ENCODE measurements at regions not wholly inside any gene's neighbourhood (a gene's known extent, or its start where the extent isn't known, plus 50 kb on each side); places are given as distances from the start of the nearest gene placed in this dataset.
"Not testable (repeated sequence)": the region's sequence is repeated elsewhere in the genome, so short reads cannot be mapped to it uniquely, and the experiment has no call there.

GRCh38 chr2:184326066-184326465, 272.3 kb upstream of the ZNF804A start:
- Histone ChIP-seq H3K27me3 (ENCODE audit: control insufficient read depth, insufficient read depth, low read length, poor library complexity, severe bottlenecking) (no peaks in the 10 kb centered on the region), H3K27ac (ENCODE audit: insufficient read depth, low read depth, low read length, poor library complexity, severe bottlenecking) (no peak overlapping the region), H3K9me3 (ENCODE audit: control insufficient read depth, low read length) (no peaks in the 10 kb centered on the region), H3K4me1 (ENCODE audit: control insufficient read depth, insufficient read depth, low read length) (no peaks in the 10 kb centered on the region), H3K36me3 (ENCODE audit: control insufficient read depth, insufficient read depth, low read length) (no peaks in the 10 kb centered on the region), H3K4me3 (ENCODE audit: insufficient read depth, low read depth, low read length) (no peak overlapping the region)
- 100% methylated on average over 2 of the region's 2 CpGs for WGBS, 2 experiments

- H3K4me3 ChIP-seq (ENCODE audit: insufficient read depth, low read depth, low read length) = not testable (repeated sequence)
- WGBS, 2 experiments = 90% methylated on average over 30 of the region's 30 CpGs
Measured at GRCh38 chr2:184327805-184328204, 270.5 kb upstream of the ZNF804A start.

GRCh38 chr2:184330561-184330960, 267.8 kb upstream of the ZNF804A start:
- 90 to 94% methylated on average over 18 of the region's 18 CpGs for WGBS, 2 experiments
- H3K4me1 ChIP-seq (ENCODE audit: control insufficient read depth, insufficient read depth, low read length); H3K9me3 ChIP-seq (ENCODE audit: control insufficient read depth, low read length); H3K27ac ChIP-seq (ENCODE audit: insufficient read depth, low read depth, low read length, poor library complexity, severe bottlenecking); H3K27me3 ChIP-seq (ENCODE audit: control insufficient read depth, insufficient read depth, low read length, poor library complexity, severe bottlenecking); H3K36me3 ChIP-seq (ENCODE audit: control insufficient read depth, insufficient read depth, low read length); H3K4me3 ChIP-seq (ENCODE audit: insufficient read depth, low read depth, low read length): not testable (repeated sequence)

More at GRCh38 chr2:184327805-184328204, 270.5 kb upstream of the ZNF804A start:
- H3K27me3 ChIP-seq (ENCODE audit: control insufficient read depth, insufficient read depth, low read length, poor library complexity, severe bottlenecking); H3K4me1 ChIP-seq (ENCODE audit: control insufficient read depth, insufficient read depth, low read length); H3K27ac ChIP-seq (ENCODE audit: insufficient read depth, low read depth, low read length, poor library complexity, severe bottlenecking); H3K36me3 ChIP-seq (ENCODE audit: control insufficient read depth, insufficient read depth, low read length); H3K9me3 ChIP-seq (ENCODE audit: control insufficient read depth, low read length): not testable (repeated sequence)

DNA sequence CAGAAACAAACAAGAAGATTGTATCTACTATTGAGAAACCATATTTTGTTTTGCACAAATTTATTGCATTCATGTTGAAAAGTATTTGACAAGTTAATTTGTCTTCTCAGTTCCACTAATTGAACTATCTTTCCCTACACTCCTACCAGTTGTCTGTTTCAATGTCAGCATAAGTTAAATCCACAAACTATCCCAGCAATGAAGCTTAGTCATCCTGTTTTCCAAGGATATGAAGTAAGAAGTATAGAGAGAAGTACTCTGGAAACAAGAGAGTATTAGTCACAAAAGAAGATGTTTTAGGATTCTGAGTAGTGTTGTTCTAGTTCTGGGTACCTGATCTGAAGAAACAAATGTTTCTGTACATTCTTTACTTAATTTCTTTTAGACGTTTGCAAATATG, 261.6 kb upstream of the ZNF804A start:
- H3K9me3 ChIP-seq (ENCODE audit: control insufficient read depth, low read length) = no peaks in the 10 kb centered on the region
- 56% methylated on average over 1 of the region's 1 CpG; no CpG with 5 or more reads in 1 of the 2 experiments for WGBS, 2 experiments
- H3K27me3 ChIP-seq (ENCODE audit: control insufficient read depth, insufficient read depth, low read length, poor library complexity, severe bottlenecking) = peaks cover 6% of the 10 kb centered on the region
- no peak overlapping the region for H3K4me3 ChIP-seq (ENCODE audit: insufficient read depth, low read depth, low read length)
- peaks cover 3% of the 10 kb centered on the region for H3K4me1 ChIP-seq (ENCODE audit: control insufficient read depth, insufficient read depth, low read length)
- H3K36me3 ChIP-seq (ENCODE audit: control insufficient read depth, insufficient read depth, low read length) = no peaks in the 10 kb centered on the region
- no peak overlapping the region for H3K27ac ChIP-seq (ENCODE audit: insufficient read depth, low read depth, low read length, poor library complexity, severe bottlenecking)

- Histone ChIP-seq H3K36me3 (ENCODE audit: control insufficient read depth, insufficient read depth, low read length) (no peaks in the 10 kb centered on the region), H3K4me1 (ENCODE audit: control insufficient read depth, insufficient read depth, low read length) (peaks cover 3% of the 10 kb centered on the region), H3K4me3 (ENCODE audit: insufficient read depth, low read depth, low read length) (no peak overlapping the region), H3K27me3 (ENCODE audit: control insufficient read depth, insufficient read depth, low read length, poor library complexity, severe bottlenecking) (peaks cover 6% of the 10 kb centered on the region), H3K9me3 (ENCODE audit: control insufficient read depth, low read length) (no peaks in the 10 kb centered on the region), H3K27ac (ENCODE audit: insufficient read depth, low read depth, low read length, poor library complexity, severe bottlenecking) (no peak overlapping the region)
- 6 to 9% methylated on average over 2 to 3 of the region's 3 CpGs for WGBS, 2 experiments
Measured at GRCh38 chr2:184338771-184339170, 259.6 kb upstream of the ZNF804A start.

- Histone ChIP-seq H3K27ac (ENCODE audit: insufficient read depth, low read depth, low read length, poor library complexity, severe bottlenecking) (no peak overlapping the region), H3K9me3 (ENCODE audit: control insufficient read depth, low read length) (no peaks in the 10 kb centered on the region), H3K27me3 (ENCODE audit: control insufficient read depth, insufficient read depth, low read length, poor library complexity, severe bottlenecking) (peaks cover 6% of the 10 kb centered on the region), H3K4me3 (ENCODE audit: insufficient read depth, low read depth, low read length) (no peak overlapping the region), H3K4me1 (ENCODE audit: control insufficient read depth, insufficient read depth, low read length) (peaks cover 3% of the 10 kb centered on the region), H3K36me3 (ENCODE audit: control insufficient read depth, insufficient read depth, low read length) (no peaks in the 10 kb centered on the region)
- WGBS, 2 experiments = no CpG with 5 or more reads among the region's 1 CpG
Measured at GRCh38 chr2:184339966-184340365, 258.4 kb upstream of the ZNF804A start.

- 92 to 94% methylated on average over 2 of the region's 2 CpGs for WGBS, 2 experiments
- H3K27ac ChIP-seq (ENCODE audit: insufficient read depth, low read depth, low read length, poor library complexity, severe bottlenecking) = no peak overlapping the region
Measured at GRCh38 chr2:184346338-184346862, 251.9 kb upstream of the ZNF804A start.

GRCh38 chr2:184351126-184351525, 247.2 kb upstream of the ZNF804A start:
- H3K9me3 ChIP-seq (ENCODE audit: control insufficient read depth, low read length) = no peaks in the 10 kb centered on the region
- WGBS, 2 experiments = 88 to 100% methylated on average over 1 of the region's 1 CpG
- H3K4me1 ChIP-seq (ENCODE audit: control insufficient read depth, insufficient read depth, low read length) = no peaks in the 10 kb centered on the region
- no peaks in the 10 kb centered on the region for H3K27me3 ChIP-seq (ENCODE audit: control insufficient read depth, insufficient read depth, low read length, poor library complexity, severe bottlenecking)
- no peak overlapping the region for H3K4me3 ChIP-seq (ENCODE audit: insufficient read depth, low read depth, low read length)
- no peaks in the 10 kb centered on the region for H3K36me3 ChIP-seq (ENCODE audit: control insufficient read depth, insufficient read depth, low read length)
- no peak overlapping the region for H3K27ac ChIP-seq (ENCODE audit: insufficient read depth, low read depth, low read length, poor library complexity, severe bottlenecking)

More at GRCh38 chr2:184346338-184346862, 251.9 kb upstream of the ZNF804A start:
- Histone ChIP-seq H3K27me3 (ENCODE audit: control insufficient read depth, insufficient read depth, low read length, poor library complexity, severe bottlenecking) (no peaks in the 10 kb centered on the region), H3K9me3 (ENCODE audit: control insufficient read depth, low read length) (no peaks in the 10 kb centered on the region), H3K4me3 (ENCODE audit: insufficient read depth, low read depth, low read length) (no peak overlapping the region), H3K36me3 (ENCODE audit: control insufficient read depth, insufficient read depth, low read length) (no peaks in the 10 kb centered on the region), H3K4me1 (ENCODE audit: control insufficient read depth, insufficient read depth, low read length) (no peaks in the 10 kb centered on the region)

GRCh38 chr2:184357033-184357432, 241.3 kb upstream of the ZNF804A start:
- no peaks in the 10 kb centered on the region for H3K9me3 ChIP-seq (ENCODE audit: control insufficient read depth, low read length)
- no peak overlapping the region for H3K4me3 ChIP-seq (ENCODE audit: insufficient read depth, low read depth, low read length)
- H3K27me3 ChIP-seq (ENCODE audit: control insufficient read depth, insufficient read depth, low read length, poor library complexity, severe bottlenecking) = no peaks in the 10 kb centered on the region
- H3K4me1 ChIP-seq (ENCODE audit: control insufficient read depth, insufficient read depth, low read length) = no peaks in the 10 kb centered on the region
- 77 to 78% methylated on average over 3 of the region's 3 CpGs for WGBS, 2 experiments
- no peak overlapping the region for H3K27ac ChIP-seq (ENCODE audit: insufficient read depth, low read depth, low read length, poor library complexity, severe bottlenecking)
- H3K36me3 ChIP-seq (ENCODE audit: control insufficient read depth, insufficient read depth, low read length) = no peaks in the 10 kb centered on the region

GRCh38 chr2:184359379-184359778, 238.9 kb upstream of the ZNF804A start:
- Histone ChIP-seq H3K4me1 (ENCODE audit: control insufficient read depth, insufficient read depth, low read length) (no peaks in the 10 kb centered on the region), H3K4me3 (ENCODE audit: insufficient read depth, low read depth, low read length) (no peak overlapping the region), H3K9me3 (ENCODE audit: control insufficient read depth, low read length) (no peaks in the 10 kb centered on the region), H3K36me3 (ENCODE audit: control insufficient read depth, insufficient read depth, low read length) (no peaks in the 10 kb centered on the region), H3K27ac (ENCODE audit: insufficient read depth, low read depth, low read length, poor library complexity, severe bottlenecking) (no peak overlapping the region), H3K27me3 (ENCODE audit: control insufficient read depth, insufficient read depth, low read length, poor library complexity, severe bottlenecking) (no peaks in the 10 kb centered on the region)
- 95 to 97% methylated on average over 2 of the region's 2 CpGs for WGBS, 2 experiments

DNA sequence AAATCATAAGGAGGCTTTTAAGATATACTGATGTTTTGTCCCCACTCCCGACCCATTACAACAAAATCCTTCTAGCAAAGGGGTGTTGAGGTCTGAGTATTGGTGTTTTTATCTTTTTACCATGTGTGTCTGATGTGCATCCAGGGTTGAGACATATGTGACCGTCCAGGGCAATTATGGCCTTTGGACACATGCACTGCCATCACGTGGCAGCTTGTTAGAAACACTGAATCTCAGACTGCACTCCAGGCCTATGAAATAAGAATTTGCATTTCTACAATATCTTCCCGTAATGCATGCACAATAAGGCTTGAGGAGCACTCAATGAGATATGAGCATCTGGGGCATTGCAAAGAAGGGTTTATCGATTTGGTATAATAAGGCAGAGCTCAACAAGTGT, 235.1 kb upstream of the ZNF804A start:
- H3K36me3 ChIP-seq (ENCODE audit: control insufficient read depth, insufficient read depth, low read length) = no peaks in the 10 kb centered on the region
- H3K27ac ChIP-seq (ENCODE audit: insufficient read depth, low read depth, low read length, poor library complexity, severe bottlenecking) = no peak overlapping the region
- H3K9me3 ChIP-seq (ENCODE audit: control insufficient read depth, low read length) = no peaks in the 10 kb centered on the region
- no peak overlapping the region for H3K4me3 ChIP-seq (ENCODE audit: insufficient read depth, low read depth, low read length)
- WGBS, 2 experiments = 92 to 95% methylated on average over 4 of the region's 5 CpGs
- no peaks in the 10 kb centered on the region for H3K27me3 ChIP-seq (ENCODE audit: control insufficient read depth, insufficient read depth, low read length, poor library complexity, severe bottlenecking)
- no peaks in the 10 kb centered on the region for H3K4me1 ChIP-seq (ENCODE audit: control insufficient read depth, insufficient read depth, low read length)
